MCF 10A (cell line): ENCODE measurements at regions not wholly inside any gene's neighbourhood (a gene's known extent, or its start where the extent isn't known, plus 50 kb on each side); places are given as distances from the start of the nearest gene placed in this dataset.
A peak's percentile ranks its signal among the peaks of the same experiment; 100 is the strongest.

Experiments used
- BruUV-seq: library from RNA; stranded (reverse); fragments of 400-500 nt; replicated peaks from 2 replicates; lab custom pipeline; 2021; lab: Mats Ljungman, UMichigan
- CTCF ChIA-PET: fragments of 300-600 bp; sonication (Branson Sonifier 250); formaldehyde crosslinking; extraction: SDS; loops from one replicate; lab custom pipeline; 2021; ENCODE audit warnings: antibody characterized with exemption, inconsistent platforms; lab: Yijun Ruan, JAX
- POLR2A ChIA-PET: fragments of 300-600, 350-650 bp; sonication (Branson Sonifier 250); formaldehyde crosslinking; extraction: SDS; loops from one replicate; lab custom pipeline; 2020; ENCODE audit warnings: antibody characterized with exemption, inconsistent platforms; lab: Yijun Ruan, JAX
- DNase-seq: peaks from one replicate; pipeline ENCODE4 v3.0.0-alpha.2; 2018; ENCODE audit not compliant: unreplicated experiment
- H3K27ac Mint-ChIP-seq: one replicate; pipeline ENCODE4 v1.8.0; 2022; ENCODE audit warnings: mild to moderate bottlenecking, low read depth, mixed read lengths; ENCODE audit not compliant: unreplicated experiment
- H3K27me3 Mint-ChIP-seq: one replicate; pipeline ENCODE4 v1.8.0; 2022; ENCODE audit warnings: mixed read lengths; ENCODE audit not compliant: insufficient read depth, unreplicated experiment
- H3K36me3 Mint-ChIP-seq: one replicate; pipeline ENCODE4 v1.8.0; 2022; ENCODE audit warnings: mild to moderate bottlenecking, moderate library complexity, mixed read lengths; ENCODE audit not compliant: insufficient read depth, unreplicated experiment
- H3K4me1 Mint-ChIP-seq: one replicate; pipeline ENCODE4 v1.8.0; 2022; ENCODE audit warnings: mixed read lengths; ENCODE audit not compliant: insufficient read depth, unreplicated experiment
- H3K4me3 Mint-ChIP-seq: one replicate; pipeline ENCODE4 v1.8.0; 2022; ENCODE audit warnings: mild to moderate bottlenecking, moderate library complexity, mixed read lengths; ENCODE audit not compliant: unreplicated experiment
- H3K9me3 Mint-ChIP-seq: one replicate; pipeline ENCODE4 v1.8.0; 2022; ENCODE audit warnings: mixed read lengths; ENCODE audit not compliant: unreplicated experiment
- intact Hi-C: fragments of 100-400 bp; cut with micrococcal nuclease; formaldehyde crosslinking; loops from 2 replicates; pipeline ENCODE4 v1.14.1; 2022
- TF ChIP-seq, protein P1 (sequence below): fragments of 200-600 bp; IDR thresholded peaks from one replicate; pipeline ENCODE4 v1.8.0; 2022; ENCODE audit warnings: antibody characterized with exemption, mild to moderate bottlenecking; ENCODE audit not compliant: unreplicated experiment

DNA sequence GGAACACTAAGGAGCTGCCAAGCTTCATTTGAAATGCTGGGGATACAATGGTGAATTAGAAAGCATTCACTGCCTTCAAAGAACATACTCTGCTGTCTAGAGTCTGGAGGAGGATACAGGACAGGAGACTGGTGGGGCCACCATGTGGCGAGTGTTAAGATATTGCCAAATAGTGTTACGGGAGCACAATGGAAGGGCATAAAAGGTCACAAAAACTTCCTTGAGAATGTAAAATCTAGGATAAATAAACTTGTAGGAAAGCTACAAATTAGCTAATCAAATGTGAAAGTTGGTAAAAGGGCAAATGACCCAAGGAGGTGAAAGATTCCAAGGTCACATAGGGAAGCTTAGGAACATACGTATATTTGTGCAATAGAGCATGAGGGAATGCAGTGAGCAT lies 271.7 kb downstream of the RFPL4B start:
- intact Hi-C loops, result no loop called here
- ChIA-PET POLR2A (no interaction called here), CTCF (interaction anchor here (0.7 to 0.9 kb wide), 2 partner anchors 215 to 279 kb away, joined by 4 read pairs; no protein-coding TSS in a partner anchor)
- BruUV-seq, result no TSS peak
- Mint-ChIP-seq H3K27ac (no peak overlapping the region), H3K9me3 (no peaks in the 10 kb centered on the region), H3K4me3 (no peak overlapping the region), H3K36me3 (no peaks in the 10 kb centered on the region), H3K27me3 (no peaks in the 10 kb centered on the region), H3K4me1 (no peaks in the 10 kb centered on the region)
- peak; percentile 27 for DNase-seq
- TF ChIP-seq, protein P1, sequence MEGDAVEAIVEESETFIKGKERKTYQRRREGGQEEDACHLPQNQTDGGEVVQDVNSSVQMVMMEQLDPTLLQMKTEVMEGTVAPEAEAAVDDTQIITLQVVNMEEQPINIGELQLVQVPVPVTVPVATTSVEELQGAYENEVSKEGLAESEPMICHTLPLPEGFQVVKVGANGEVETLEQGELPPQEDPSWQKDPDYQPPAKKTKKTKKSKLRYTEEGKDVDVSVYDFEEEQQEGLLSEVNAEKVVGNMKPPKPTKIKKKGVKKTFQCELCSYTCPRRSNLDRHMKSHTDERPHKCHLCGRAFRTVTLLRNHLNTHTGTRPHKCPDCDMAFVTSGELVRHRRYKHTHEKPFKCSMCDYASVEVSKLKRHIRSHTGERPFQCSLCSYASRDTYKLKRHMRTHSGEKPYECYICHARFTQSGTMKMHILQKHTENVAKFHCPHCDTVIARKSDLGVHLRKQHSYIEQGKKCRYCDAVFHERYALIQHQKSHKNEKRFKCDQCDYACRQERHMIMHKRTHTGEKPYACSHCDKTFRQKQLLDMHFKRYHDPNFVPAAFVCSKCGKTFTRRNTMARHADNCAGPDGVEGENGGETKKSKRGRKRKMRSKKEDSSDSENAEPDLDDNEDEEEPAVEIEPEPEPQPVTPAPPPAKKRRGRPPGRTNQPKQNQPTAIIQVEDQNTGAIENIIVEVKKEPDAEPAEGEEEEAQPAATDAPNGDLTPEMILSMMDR, result no peak

DNA sequence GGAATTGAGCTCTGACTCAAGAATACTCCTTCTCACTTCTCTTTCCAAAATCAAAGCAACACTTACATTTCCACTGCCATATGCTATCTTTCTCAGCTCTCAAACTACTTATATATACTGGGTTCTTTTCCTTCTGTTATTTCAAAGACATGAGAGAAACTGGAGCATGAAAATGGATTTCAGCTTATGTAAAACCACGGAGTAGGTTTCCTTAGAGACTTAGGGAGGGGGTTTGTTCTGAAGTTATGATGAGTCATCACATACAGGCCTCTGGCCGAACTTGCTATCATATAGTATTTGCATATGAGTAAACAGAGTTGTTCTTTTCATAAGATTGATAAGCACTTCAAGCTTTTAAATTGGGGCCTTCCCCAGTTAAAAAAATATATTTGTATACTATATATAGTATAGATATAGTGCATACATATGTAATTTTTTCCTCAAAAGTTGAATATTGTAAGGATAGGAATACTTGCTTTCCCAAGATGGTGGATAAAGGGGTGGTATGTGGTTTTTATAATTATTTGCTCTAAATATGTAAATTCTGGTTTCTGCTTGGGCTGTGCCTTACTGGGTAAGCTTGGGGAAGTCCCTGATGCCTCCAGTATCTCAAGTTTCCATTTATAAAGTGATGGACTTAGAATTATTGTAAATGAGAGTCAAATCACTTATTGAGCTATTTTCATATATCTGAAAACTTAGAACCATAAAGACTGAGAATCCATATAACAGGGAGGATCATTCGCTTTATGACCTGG lies 273.9 kb downstream of the RFPL4B start:
- Mint-ChIP-seq H3K4me3 (no peak overlapping the region), H3K4me1 (no peaks in the 10 kb centered on the region), H3K27me3 (no peaks in the 10 kb centered on the region), H3K36me3 (no peaks in the 10 kb centered on the region), H3K9me3 (no peaks in the 10 kb centered on the region), H3K27ac (peak overlapping the region; percentile 18)
- peak; percentile 27 for DNase-seq
- BruUV-seq, result no TSS peak
- CTCF ChIA-PET, result interaction anchor here (0.7 kb wide), 1 partner anchor 159 kb away, joined by 3 read pairs; no protein-coding TSS in a partner anchor
- POLR2A ChIA-PET, result interaction anchor here (0.6 kb wide), 1 partner anchor 12 kb away, joined by 3 read pairs; no protein-coding TSS in a partner anchor
- TF ChIP-seq, protein P1, result no peak
- intact Hi-C loops, result no loop called here

DNA sequence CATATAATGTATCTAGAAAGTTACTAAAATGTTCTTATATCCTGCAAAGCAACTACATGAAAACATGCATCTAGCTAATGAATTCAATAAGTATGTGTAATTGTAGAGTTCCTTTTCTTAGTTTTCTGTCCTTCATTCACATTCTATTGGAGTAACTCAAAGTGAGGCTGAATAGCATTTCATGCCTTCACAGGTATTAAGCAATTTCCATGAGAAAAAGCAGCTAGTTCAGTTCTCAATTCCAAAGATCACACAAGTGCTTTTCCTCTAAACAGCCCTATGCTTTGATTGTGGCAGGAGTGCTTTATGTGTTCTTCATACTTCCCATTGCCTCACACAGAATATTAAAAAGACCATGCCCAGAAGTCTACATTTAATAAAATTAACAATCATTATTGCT lies 274.9 kb downstream of the RFPL4B start:
- no peaks in the 10 kb centered on the region for H3K27me3 Mint-ChIP-seq
- ChIA-PET CTCF (interaction anchor here (0.7 kb wide), 1 partner anchor 158 kb away, joined by 3 read pairs; no protein-coding TSS in a partner anchor), POLR2A (no interaction called here)
- H3K27ac Mint-ChIP-seq, result no peak overlapping the region
- no peaks in the 10 kb centered on the region for H3K4me1 Mint-ChIP-seq
- H3K4me3 Mint-ChIP-seq, result no peak overlapping the region
- no TSS peak for BruUV-seq
- TF ChIP-seq, protein P1, result no peak
- H3K9me3 Mint-ChIP-seq, result no peaks in the 10 kb centered on the region
- H3K36me3 Mint-ChIP-seq, result no peaks in the 10 kb centered on the region
- DNase-seq, result no peak
- intact Hi-C loops, result no loop called here

DNA sequence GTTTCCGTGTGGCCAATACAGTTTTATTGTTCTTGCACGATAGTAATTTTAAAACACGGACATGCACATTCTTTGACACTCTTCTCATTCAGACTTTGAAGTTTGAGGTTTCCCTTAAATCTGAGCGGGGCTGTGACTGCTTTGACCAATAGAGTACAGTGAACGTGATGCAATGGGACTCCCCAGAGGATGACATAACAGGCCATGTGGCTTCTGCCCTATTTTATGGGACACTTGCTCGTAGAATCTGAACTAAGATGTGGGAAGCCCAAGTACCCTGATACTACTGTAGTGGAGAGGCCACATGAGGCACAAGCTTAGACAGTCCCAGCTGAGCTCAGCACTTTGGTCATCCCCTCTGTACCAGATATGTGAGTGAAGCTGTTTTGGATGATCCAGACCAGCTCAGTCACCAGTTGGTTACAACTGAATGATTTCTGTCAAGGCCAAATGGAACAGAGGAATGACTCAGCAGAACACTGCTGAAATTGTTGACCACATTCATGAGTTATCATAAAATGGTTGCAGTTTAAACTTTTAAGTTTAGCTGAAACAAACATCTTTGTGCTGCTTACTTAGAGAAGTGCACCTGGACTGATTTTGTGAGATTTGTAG lies 279.4 kb downstream of the RFPL4B start:
- TF ChIP-seq, protein P1, result no peak
- Mint-ChIP-seq H3K9me3 (peaks cover 1% of the 10 kb centered on the region), H3K4me1 (no peaks in the 10 kb centered on the region), H3K27ac (no peak overlapping the region), H3K27me3 (no peaks in the 10 kb centered on the region), H3K4me3 (no peak overlapping the region), H3K36me3 (no peaks in the 10 kb centered on the region)
- peak; percentile 13 for DNase-seq
- ChIA-PET POLR2A (interaction anchor here (1.1 kb wide), 1 partner anchor 11 kb away, joined by 3 read pairs; no protein-coding TSS in a partner anchor), CTCF (interaction anchor here (0.5 kb wide), 1 partner anchor 296 kb away, joined by 3 read pairs; no protein-coding TSS in a partner anchor)
- BruUV-seq, result no TSS peak
- intact Hi-C loops, result no loop called here
